ENCODE measurements at regions not wholly inside any gene's neighbourhood (a gene's known extent, or its start where the extent isn't known, plus 50 kb on each side); places are given as distances from the start of the nearest gene placed in this dataset.

DNA sequence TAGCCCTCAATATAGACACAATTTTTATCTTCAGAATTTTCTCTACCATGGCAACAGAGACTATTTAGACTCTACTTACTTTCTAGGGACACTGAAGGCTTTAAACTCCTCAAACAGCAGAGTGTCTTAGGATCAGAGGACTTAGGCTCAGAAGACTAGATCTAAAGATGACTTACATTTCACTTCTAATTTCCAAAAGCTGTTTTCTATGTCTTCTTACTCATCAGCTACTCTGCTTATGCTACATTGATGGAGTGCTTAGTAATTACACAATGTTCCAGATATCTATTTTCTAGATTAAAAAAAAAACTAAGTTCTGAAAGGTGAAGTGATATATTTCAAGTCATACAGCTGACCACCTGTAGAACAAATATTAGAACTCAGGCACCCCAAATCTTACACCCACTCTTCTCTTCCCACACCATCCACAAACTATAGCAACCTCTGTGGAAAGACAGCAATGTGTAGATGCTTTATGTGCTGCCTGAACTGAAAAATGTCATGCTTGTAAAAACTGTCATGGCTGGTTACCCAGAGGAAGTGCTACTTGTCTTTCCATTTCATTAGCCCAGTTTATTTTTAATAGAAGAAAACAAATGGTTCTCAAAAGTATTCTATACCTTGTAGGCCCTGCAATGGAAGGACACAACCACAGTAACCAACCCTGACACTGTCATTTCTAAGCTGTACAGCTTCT is 831.0 kb upstream of the ACVR2A start:
- intact Hi-C loops (cut with DNase I; ENCODE audit: low total_unique reads), result no loop called here
- Histone ChIP-seq H3K27ac (no peak overlapping the region), H3K4me3 (no peak overlapping the region), H3K36me3 (no peaks in the 10 kb centered on the region), H3K9me3 (no peaks in the 10 kb centered on the region), H3K27me3 (no peaks in the 10 kb centered on the region), H3K4me1 (no peaks in the 10 kb centered on the region)
- no peak for DNase-seq
- TF ChIP-seq, protein P1, sequence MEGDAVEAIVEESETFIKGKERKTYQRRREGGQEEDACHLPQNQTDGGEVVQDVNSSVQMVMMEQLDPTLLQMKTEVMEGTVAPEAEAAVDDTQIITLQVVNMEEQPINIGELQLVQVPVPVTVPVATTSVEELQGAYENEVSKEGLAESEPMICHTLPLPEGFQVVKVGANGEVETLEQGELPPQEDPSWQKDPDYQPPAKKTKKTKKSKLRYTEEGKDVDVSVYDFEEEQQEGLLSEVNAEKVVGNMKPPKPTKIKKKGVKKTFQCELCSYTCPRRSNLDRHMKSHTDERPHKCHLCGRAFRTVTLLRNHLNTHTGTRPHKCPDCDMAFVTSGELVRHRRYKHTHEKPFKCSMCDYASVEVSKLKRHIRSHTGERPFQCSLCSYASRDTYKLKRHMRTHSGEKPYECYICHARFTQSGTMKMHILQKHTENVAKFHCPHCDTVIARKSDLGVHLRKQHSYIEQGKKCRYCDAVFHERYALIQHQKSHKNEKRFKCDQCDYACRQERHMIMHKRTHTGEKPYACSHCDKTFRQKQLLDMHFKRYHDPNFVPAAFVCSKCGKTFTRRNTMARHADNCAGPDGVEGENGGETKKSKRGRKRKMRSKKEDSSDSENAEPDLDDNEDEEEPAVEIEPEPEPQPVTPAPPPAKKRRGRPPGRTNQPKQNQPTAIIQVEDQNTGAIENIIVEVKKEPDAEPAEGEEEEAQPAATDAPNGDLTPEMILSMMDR (IDR thresholded peaks at IDR 0.05), result no peak
- TF ChIP-seq POLR2A (IDR thresholded peaks at IDR 0.05), result no peak

DNA sequence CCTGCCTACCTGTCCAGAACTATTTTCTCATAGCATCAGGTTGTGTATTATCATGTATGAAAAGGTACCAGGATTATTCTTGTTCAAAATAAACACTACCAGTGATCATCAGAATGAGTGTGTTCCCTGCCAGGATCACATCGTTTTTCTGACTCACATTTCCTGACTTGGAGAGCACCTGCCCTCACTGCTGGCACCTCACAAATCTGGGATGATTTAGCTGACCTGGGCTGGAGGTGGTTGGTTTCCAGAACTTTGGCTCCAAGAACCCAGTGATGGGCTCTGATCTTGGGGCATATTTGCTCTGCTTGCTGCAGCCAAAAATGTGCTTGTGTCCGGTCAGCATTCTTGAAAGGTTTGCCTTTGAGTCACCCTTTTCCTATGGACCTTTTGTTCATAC is 836.3 kb upstream of the ACVR2A start:
- H3K27ac ChIP-seq, result no peak overlapping the region
- no peaks in the 10 kb centered on the region for H3K4me1 ChIP-seq
- H3K27me3 ChIP-seq, result no peaks in the 10 kb centered on the region
- no peak overlapping the region for H3K4me3 ChIP-seq
- TF ChIP-seq POLR2A (IDR thresholded peaks at IDR 0.05), result no peak
- TF ChIP-seq, protein P1 (IDR thresholded peaks at IDR 0.05), result no peak
- intact Hi-C loops (cut with DNase I; ENCODE audit: low total_unique reads), result no loop called here
- H3K36me3 ChIP-seq, result no peaks in the 10 kb centered on the region
- no peak for DNase-seq
- H3K9me3 ChIP-seq, result no peaks in the 10 kb centered on the region

DNA sequence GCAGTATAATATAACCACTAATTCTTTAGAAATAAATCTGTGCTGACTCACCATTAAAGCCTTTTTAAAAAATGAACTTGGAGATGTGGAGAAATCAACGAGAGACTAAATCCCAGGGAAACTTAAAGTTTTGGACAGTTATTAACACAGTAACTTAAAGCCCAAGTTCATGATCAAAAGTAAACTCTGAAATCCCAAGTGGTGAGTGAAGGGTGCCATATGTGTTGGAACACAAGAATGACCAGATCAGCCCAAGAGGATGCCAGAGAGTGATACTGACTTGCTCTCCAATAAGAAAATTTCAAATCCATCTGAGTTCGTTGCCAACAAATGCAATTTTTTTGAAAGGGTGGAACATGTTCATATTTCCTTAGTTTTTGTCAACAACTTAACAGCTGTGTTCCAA is 838.1 kb upstream of the ACVR2A start:
- DNase-seq, result no peak

DNA sequence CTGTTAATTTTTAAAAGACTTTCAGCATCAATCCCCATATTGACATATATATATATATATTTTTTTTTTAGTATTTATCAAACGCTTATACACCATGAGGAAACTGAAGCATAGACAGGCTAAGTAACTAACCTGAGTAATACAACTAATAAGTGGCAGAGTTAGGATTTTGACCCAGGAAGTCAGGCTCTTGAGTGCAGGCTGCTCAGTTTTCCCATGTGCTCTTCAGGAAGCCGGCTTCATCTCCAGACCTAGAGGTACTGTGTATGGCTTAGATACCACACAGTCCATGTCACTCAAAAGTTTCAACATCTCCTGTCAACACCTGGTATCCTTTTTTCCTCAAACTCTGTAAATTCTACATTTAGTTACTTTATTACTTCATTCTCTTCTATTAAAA is 841.7 kb upstream of the ACVR2A start:
- no peaks in the 10 kb centered on the region for H3K9me3 ChIP-seq
- no peak overlapping the region for H3K27ac ChIP-seq
- H3K4me3 ChIP-seq, result no peak overlapping the region
- intact Hi-C loops (cut with DNase I; ENCODE audit: low total_unique reads), result no loop called here
- TF ChIP-seq, protein P1 (IDR thresholded peaks at IDR 0.05), result no peak
- TF ChIP-seq POLR2A (IDR thresholded peaks at IDR 0.05), result no peak
- no peak for DNase-seq
- no peaks in the 10 kb centered on the region for H3K4me1 ChIP-seq
- H3K27me3 ChIP-seq, result no peaks in the 10 kb centered on the region
- H3K36me3 ChIP-seq, result no peaks in the 10 kb centered on the region

More for the DNA sequence above, 838.1 kb upstream of the ACVR2A start:
- Histone ChIP-seq H3K4me1 (no peaks in the 10 kb centered on the region), H3K9me3 (no peaks in the 10 kb centered on the region), H3K4me3 (no peak overlapping the region), H3K27me3 (no peaks in the 10 kb centered on the region), H3K36me3 (no peaks in the 10 kb centered on the region), H3K27ac (no peak overlapping the region)
- TF ChIP-seq POLR2A (IDR thresholded peaks at IDR 0.05), result no peak
- TF ChIP-seq, protein P1 (IDR thresholded peaks at IDR 0.05), result no peak
- intact Hi-C loops (cut with DNase I; ENCODE audit: low total_unique reads), result no loop called here

DNA sequence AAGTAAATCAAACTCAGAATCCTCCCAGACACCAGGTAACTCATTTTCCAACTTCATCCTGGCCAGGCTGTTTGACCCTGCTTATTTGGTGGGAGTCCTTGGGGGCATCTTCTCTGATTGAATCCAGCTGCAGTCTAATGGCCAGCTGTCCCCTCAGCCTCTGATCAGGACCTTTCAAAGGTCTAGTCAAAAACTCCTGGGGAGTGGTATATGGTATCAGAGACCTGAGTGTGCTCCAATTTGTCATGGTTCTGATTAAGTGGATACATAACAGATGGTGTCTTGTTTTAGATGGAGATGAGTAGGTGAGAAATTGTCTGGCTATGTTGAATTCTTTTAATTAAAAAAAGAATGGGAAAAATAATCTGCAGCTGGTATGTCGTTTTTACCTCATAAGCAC is 842.6 kb upstream of the ACVR2A start:
- no peaks in the 10 kb centered on the region for H3K9me3 ChIP-seq
- intact Hi-C loops (cut with DNase I; ENCODE audit: low total_unique reads), result no loop called here
- DNase-seq, result no peak
- TF ChIP-seq, protein P1 (IDR thresholded peaks at IDR 0.05), result no peak
- TF ChIP-seq POLR2A (IDR thresholded peaks at IDR 0.05), result no peak
- no peaks in the 10 kb centered on the region for H3K4me1 ChIP-seq
- H3K4me3 ChIP-seq, result no peak overlapping the region
- H3K36me3 ChIP-seq, result no peaks in the 10 kb centered on the region
- no peaks in the 10 kb centered on the region for H3K27me3 ChIP-seq
- no peak overlapping the region for H3K27ac ChIP-seq

All from uterus (tissue), 3 donors.